HG03521 (cell line): ENCODE measurements at regions not wholly inside any gene's neighbourhood (a gene's known extent, or its start where the extent isn't known, plus 50 kb on each side); places are given as distances from the start of the nearest gene placed in this dataset.
"Not testable (repeated sequence)": the region's sequence is repeated elsewhere in the genome, so short reads cannot be mapped to it uniquely, and the experiment has no call there.

Source experiments
- ATAC-seq: cut with Tn5 transposase; IDR thresholded peaks from one replicate; pipeline ENCODE4 v1.9.1; 2021; ENCODE audit warnings: mild to moderate bottlenecking, moderate library complexity; ENCODE audit not compliant: unreplicated experiment

DNA sequence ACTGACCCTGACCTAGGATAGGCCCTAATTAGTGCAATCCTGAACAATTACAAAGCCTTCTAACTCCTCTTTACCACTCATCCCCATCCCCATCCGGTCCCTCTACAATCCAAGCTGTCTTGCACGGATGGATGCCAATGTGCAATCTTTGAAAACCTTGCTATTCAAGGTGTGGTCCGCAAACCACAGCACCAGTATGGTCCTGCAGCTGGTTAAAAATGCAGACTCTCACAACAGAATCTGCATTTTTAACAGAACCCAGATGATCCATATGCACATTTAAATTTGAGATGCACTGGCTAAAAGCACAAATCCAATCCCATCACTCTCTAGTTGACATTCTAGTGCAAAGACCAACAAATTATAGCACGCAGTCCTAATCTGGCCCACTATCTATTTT, 230.6 kb upstream of the KRR1 start:
- ATAC-seq = no peak

DNA sequence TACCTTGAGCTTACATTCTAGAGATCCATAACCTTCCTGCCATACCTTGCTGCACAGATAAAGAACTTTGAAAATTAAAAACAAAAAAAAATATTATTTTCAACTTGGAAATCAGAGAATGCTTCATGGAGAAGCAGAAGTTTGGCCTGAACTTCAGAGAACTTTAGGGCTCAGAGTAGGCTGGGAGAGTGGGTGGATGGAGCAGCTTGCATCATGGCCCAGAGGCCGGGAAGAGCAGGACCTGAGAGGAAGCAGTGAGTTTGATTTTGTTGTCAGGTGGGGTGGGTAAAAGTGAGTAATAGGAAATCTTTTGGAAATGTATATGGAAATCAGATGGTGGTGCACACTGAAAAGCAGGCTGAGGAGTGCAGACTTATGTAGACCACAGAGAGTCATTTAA, 228.5 kb upstream of the KRR1 start:
- ATAC-seq = no peak

DNA sequence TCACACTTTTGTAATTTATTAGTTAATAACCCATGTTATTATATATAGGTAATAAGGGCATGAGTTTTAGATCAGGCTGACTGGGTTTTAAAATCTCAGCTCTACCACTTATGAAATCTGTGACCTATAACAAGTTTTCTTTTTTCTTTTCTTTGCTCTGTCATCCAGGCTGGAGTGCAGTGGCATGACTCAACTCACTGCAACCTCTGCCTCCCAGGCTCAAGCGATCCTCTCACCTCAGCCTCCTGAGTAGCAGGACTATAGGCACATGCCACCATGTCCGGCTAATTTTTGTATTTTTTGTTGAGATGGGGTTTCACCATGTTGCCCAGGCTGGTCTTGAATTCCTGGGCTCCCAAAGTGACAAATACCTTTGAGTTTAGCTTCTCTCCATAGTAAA, 227.7 kb upstream of the KRR1 start:
- not testable (repeated sequence) for ATAC-seq

DNA sequence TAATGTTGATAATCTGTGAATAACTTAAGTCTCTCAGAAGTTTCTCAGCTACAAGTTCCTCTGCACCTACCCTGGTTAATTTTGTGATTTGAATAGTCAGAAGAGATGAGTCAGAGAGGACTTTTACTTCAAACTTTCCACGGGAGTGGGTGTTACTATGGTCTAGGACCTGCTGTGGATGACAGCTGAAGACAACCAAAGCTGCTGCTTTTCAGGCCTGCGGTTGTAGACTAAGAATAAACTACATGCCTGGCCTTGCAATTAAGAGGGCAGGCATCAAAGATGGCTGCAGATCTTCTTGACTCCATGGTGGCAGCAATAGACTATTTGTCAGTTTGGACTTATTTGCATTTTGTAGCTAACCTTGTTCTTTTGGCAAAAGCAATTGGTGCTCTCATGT, 227.1 kb upstream of the KRR1 start:
- ATAC-seq = peak; percentile 78

DNA sequence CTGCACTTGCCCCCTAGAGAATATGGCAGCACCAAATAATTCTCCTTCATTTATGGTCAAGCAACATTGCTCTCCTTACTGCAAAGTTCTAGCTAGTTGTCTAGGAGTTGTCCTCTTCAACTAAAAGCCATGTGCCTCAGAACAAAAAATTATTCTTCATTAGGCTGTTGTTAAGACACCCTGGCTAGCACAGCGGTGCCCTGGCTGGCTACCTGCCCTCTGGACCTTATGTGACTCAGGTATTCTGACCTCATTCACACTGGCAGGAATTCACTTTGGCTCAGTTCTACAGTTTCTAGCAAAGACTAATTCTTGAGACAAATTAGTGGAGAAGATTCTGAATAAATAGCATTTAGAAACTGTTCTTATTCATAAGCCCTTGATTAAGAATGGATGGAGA, 224.4 kb upstream of the KRR1 start:
- no peak for ATAC-seq

DNA sequence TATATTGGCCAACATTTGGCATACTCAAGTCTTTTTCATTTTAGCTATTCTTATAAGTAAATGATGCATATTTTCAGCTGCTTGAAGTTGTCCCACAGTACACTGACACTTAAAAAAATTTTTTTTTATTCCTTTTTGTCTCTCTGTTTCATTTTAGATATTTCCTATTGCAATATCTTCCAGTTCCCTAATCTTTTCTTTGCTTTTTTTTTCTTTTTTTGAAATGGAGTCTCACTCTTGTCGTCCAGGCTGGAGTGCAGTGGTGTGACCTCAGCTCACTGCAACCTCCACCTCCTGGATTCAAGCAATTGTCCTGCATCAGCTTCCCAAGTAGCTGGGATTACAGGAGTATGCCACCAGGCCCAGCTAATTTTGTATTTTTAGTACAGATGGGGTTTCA, 217.4 kb upstream of the KRR1 start:
- ATAC-seq = no peak

DNA sequence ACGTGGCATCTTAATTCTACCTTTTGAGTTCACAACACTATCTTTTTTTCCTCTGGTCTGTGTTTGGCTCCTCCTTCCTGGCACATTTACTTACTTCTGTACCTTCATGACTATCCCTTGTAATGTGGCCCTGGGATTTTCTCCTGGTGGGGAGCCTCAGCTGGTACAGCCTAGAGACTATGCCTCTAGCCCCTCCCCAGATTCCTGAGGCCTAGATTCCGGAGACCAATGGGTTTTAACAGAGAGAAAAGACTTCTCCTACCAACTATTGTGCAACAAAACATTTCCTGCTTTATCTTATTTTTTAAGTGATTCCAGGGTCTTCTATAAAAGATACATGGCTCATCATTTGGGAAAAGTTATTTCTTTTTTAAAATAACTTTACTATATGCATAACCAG, 216.2 kb upstream of the KRR1 start:
- no peak for ATAC-seq

DNA sequence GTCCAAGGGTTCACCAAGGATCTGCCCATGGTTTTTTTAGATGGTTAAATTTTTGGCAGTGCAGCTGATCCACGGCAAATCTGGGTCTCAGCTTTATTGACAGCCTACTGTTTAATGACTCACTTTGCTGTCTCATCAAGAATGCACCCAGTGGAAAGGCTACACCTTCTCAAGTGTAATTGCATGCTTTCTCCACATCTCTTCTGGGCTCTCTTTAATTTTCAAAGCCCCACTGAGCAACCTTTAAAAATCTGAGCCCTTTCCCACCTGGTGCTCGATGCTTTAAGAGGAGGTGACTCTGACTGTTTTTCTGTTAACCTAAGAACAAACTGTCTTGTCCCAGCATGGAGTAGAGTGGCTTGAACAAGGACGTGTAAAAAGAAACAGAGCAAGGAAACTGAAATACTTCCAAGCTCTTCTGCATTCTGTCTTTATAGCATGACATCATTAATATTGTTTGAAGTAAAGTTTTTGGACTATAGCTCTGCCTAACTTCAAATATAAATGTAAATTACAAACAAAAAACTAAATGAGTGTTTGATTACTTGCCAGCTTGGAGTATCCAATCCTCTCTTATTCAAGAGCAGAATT, 214.2 kb upstream of the KRR1 start:
- ATAC-seq = no peak

DNA sequence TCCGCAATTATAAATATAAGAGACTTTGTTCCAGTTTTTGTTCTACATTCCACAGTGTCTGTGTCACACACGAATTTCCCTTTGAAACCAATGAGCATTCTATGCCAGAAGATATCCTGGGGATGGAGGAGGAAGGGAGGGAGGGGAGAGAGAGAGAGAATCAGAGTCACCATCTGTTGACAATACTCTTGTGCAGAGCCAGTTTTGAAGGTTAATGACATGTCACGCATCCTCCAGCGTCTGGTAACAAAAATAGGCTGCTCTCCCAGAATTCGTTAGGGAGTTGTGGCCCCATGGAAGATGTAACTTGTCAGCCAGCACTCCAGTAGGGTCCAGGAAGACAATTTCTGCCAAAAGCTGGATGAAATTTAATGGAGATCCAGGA, 213.5 kb upstream of the KRR1 start:
- ATAC-seq = no peak

DNA sequence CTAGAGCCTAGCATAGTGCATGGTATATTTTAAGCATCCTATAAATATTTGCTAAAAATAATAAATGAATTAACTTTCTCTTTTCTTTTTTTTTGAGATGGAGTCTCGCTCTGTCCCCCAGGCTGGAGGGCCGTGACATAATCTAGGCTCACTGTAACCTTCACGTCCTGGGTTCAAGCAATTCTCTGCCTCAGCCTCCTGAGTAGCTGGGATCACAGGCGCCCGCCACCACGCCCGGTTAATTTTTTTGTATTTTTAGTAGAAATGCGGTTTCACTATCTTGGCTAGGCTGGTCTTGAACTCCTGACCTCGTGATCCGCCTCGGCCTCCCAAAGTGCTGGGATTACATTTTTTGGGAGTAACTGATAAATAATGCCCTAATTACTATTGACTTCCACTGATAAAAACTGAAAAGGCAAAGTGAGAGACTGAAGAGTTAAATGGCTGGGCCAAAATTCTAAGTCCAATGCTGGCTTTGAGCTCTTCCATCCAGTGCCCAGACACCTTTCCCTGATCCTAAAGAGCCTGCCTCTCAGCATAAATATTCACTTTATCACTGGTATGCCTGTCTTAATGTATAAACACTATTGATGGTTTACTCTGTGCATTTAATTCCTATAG, 213.0 kb upstream of the KRR1 start:
- no peak for ATAC-seq

DNA sequence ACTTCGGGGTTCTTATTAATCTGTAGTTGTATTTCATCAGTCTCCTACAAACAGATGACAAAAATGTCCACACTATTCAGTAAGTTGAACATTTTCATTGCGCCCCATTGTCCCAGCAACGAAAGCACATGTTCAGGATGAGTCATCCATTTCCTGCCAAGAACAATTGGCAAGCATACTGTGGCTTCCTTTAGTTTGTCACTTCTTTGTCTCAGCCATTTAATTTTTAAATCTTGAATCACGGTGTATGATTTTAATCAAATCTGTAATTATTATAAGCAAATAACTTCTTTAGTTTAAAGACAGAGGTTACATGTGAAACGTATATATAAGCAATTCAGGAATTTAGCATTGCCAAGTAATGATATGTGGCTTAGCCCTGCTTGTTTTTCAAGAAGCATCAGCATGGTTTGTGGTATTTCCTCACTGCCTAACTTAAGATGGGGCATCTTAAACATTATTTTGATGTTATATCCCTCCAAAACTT, 211.3 kb upstream of the KRR1 start:
- ATAC-seq = peak; percentile 68

DNA sequence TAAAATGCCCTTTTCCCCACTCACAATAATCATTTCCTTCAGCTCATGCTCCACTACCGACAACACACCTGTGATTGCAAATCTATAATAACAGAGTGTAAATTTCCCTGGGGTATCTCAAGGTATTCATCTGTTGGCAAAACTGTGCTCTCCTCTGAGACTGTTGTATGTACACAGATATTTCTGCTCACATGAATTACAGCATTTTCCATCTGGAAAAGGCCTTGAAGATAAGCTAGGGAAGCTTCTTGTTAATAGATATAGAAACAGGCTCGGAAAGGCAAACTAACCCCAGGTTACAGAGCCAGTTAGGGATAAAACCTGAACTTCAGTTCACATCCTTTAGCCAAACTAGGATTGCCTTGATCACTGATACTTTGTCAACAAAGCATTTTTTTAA, 210.4 kb upstream of the KRR1 start:
- ATAC-seq = no peak

DNA sequence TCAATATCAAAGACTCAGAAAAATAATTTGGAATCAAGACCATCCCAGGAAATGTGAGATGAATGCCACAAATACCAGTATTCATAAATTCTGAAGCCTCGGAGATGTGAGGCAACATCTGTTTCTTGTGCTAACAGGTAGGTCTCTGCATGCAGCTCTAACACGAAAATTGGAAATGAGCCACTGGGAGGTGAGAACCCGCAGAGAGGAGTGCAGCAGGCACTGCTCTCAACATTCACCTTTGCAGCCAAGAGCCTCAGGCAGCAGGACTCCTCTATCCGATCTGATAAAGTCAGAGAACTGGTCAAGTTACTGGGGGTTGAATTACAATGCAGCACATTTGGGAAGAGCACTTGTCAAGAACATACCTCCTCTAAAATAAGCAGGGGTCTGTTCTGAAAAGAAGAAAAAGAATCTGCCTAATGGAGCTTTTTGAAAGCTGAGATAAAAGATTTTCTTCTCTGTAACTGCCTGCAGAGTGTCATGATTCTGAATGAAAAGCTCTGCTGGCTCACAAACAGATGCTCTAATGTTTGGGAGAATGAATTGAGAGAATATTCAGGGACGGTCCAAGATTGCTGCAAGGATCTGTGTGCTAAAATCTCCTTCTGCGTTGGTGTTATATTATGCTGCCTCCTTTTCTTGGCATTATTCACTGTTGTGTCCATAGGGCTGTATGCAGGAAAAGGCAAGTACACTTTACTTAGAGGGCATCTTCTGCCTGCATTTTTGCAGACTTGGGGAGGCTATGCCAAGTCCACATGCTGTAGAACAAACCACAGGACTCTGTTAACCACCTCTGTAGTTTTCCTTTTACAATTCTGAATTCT, 209.6 kb upstream of the KRR1 start:
- ATAC-seq = no peak

DNA sequence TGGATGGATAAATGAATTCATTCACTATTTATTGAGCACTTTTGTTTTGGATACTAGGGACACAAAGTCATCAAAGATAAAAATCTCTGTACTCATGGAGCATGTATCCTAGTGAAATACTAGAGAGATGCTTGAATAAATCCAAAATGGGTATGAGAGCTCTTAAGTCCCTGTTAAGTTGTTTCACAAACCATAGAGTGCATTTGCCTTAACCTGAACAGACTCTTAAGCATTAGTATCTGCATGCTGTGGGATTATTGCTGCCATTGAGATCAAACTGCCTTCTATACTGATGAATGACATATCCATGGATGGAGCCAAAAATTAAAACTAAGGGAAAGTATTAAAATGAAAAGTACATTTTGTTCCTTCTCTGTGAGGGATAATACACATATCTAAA, 206.5 kb upstream of the KRR1 start:
- ATAC-seq = no peak

DNA sequence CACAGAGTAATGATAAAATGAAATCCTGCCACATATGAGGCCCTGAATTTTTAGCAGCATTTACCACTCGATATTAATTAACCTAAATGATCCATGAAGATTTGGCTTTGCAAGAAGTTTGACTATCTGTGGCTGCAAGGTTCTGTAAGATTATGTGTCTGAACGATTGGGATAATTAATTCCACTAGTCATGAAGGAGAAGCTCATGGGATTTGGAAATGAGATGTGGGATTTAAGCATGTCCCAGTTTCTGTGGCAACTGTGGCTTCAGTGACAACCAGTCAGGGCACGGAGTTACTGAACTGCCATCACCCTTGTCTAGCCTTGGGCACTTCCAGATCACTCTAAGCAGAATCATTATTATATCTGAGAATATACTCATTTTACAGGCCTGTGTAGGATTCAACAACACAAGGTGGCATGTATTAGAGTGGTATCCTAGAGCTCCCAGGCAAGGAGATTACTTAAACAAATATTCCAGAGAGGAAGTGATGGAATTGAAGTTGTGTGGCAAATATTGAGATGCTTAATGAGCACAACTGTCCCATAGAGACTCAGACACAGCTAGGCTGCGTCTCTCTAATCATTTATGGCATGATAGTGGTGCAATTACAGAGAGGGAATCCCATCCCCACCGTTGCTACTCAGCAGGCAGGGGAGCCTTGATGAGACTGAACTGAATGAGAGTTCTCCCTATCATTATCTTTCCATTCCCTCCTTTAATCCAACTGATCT, 205.0 kb upstream of the KRR1 start:
- ATAC-seq = no peak

DNA sequence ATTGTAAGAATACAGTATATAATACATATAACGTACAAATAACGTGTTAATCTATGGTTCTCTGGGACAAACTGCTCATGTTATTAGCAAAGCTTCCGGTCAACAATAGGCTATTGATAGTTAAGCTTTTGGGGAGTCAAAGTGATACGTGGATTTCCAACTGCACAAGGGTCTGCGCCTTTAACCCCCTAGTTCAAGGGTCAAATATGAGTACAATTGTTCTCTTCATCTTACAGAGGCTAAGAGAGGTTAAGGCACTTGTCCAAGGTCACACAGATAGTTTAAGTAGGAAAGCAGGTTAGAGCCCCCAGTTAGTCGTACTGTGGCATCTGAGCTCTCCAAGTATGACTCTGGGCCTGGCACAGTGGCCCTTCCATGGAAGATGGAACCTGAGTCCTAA, 204.3 kb upstream of the KRR1 start:
- no peak for ATAC-seq

DNA sequence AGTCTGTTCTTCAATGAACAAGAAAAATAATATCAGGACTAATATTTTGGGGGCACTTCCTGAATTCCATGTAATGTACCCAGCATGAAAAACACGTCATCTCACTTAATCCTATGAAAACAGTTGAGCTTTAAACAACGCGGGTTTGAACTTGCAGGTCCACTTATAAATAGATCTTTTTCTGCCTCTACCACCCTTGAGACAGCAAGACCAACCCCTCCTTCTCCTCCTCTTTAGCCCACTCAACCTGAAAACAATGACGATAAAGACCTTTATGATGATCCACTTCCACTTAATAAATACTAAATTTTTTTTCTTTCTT, 203.9 kb upstream of the KRR1 start:
- no peak for ATAC-seq

DNA sequence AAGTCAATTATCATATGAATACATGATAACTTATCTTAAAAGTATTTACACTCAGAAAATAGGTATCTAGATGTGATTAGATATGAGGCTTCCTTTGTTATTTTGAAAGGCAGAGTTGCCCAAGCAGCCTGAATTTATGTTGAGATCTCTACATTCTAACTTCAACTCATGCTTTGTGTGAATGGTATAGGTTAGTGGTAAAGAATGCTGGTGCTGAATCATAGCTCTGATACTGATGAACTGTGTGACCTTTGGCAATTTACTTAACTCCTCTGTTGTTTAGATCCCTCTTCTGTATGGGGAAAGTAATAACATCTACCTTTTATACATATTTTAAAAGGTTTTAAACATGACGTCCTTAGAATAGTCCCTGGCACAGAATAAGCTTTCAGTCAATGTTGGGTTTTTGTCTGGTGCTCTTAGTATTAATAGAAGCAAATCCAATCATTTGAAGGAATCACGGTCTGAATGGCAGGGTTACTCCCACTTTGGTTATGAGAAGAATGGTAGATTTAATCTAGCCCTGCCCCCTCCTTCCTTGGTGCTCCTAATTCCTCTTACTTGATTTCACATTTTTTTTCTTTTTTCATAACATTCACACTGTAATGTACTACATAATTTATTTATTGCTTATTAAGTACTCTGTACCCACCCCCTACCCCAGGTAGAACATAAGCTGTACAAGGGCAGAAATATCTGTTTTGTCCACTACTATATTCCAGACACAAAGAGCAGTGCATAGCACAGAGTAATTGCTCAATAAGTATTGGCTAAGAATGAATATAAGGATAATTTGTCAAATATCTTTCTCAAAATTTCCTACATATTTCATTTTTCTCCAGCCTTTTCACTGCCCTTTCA, 203.3 kb upstream of the KRR1 start:
- no peak for ATAC-seq

DNA sequence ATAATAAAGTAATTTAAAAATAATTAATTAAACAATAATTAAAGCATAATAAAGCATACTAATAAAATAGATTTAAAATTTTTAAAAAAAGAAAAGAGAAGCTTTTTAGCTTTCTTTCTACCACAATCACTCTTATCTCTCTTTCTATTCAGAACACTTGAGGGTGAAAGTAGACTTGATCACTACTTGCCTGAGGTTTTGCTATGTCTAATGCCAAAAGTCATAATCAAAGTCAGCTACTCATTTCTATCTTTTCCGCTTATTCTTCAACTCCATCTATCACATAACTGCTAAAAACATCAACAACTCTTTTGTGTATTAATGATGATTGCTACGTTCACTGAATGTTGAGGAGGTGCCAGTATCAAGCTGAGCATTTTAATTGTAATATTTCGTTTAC, 202.0 kb upstream of the KRR1 start:
- ATAC-seq = no peak

DNA sequence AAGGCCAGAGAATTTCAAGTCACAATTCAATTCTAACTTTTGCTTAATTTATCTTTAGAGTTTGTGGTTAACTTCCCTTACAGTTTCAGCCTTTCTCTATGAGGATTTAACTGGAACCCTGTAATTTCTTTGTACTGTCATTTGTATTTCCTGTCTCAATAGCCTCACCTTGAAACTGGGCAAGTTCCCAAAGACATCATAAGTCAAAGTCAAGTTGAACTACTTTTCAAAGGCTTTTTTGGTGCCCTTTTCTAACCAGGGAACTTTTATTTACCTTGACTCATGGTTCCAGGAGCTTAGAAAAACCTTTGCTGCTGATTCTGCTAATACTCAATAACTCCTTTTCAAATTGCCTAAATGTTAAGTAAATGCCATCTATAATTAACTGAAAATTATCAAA, 200.8 kb upstream of the KRR1 start:
- no peak for ATAC-seq

DNA sequence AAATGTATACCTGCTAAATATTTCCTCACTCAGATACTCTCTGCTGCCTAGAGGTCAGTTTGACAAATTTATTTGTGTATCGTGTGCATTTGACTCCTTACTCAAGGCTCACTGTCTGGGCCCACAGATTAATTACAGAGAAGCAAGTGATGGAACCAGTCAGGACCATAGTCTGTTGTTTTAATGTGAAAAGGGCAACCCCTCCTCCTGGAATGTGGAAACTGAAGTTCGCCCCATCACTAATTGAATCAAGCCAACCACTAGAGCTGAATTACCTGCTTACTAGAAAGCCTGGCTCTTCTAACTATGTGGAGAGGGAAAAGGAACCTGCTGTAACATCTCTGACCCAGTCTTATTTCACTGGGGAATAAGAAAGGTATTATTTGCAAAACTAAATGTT, 199.9 kb upstream of the KRR1 start:
- ATAC-seq = no peak
